Heart right ventricle (tissue), 16 donors: ENCODE measurements at regions not wholly inside any gene's neighbourhood (a gene's known extent, or its start where the extent isn't known, plus 50 kb on each side); places are given as distances from the start of the nearest gene placed in this dataset.
"Not testable (repeated sequence)": the region's sequence is repeated elsewhere in the genome, so short reads cannot be mapped to it uniquely, and the experiment has no call there.

ENCODE experiments used
- ATAC-seq, 8 donors: fragments of 200-7000 bp; cut with Tn5 transposase; one replicate each; pipeline ENCODE4 v1.9.1; 2020; ENCODE audit warnings: mild to moderate bottlenecking in 8 of 8, moderate library complexity in 8 of 8, moderate number of reproducible peaks in 1 of 8
- DNase-seq, 2 donors: peaks; one replicate each; pipeline ENCODE4 v3.0.0-alpha.2; 2020
- H3K27ac ChIP-seq, 10 donors: fragments of 200-600 bp; sonication (generic) in 2 of 10; one replicate each; pipeline versions ENCODE4 v1.5.0 to v1.8.0; 2020 to 2022; ENCODE audit warnings: mild to moderate bottlenecking in 3 of 10
- H3K27me3 ChIP-seq, 7 donors: fragments of 200-600 bp; one replicate each; pipeline ENCODE4 v1.8.0; 2021 to 2022; ENCODE audit warnings: mild to moderate bottlenecking in 2 of 7
- H3K36me3 ChIP-seq, 9 donors: fragments of 200-600 bp; sonication (generic) in 1 of 9; one replicate each; pipeline versions ENCODE4 v1.5.0 to v1.8.0; 2020 to 2022; ENCODE audit warnings: mild to moderate bottlenecking in 2 of 9
- H3K4me1 ChIP-seq, 9 donors: fragments of 200-600 bp; sonication (generic) in 1 of 9; one replicate each; pipeline versions ENCODE4 v1.5.0 to v1.8.0; 2020 to 2022; ENCODE audit warnings: mild to moderate bottlenecking in 4 of 9
- H3K4me3 ChIP-seq, 10 donors: fragments of 200-600 bp; sonication (generic) in 2 of 10; one replicate each; pipeline versions ENCODE4 v1.5.0 to v1.8.0; 2020 to 2022; ENCODE audit warnings: mild to moderate bottlenecking in 7 of 10, moderate library complexity in 2 of 10
- H3K9me3 ChIP-seq, 11 donors: fragments of 200-600 bp in 10 of 11; sonication (generic) in 2 of 11; one replicate each; pipeline versions ENCODE4 v1.5.0 to v1.8.0; 2013 to 2022; ENCODE audit warnings: mild to moderate bottlenecking in 2 of 11, control low read depth in 1 of 11, moderate library complexity in 1 of 11
- WGBS, 2 donors: extraction: QIAGEN DNeasy Blood & Tissue Kit; methylation state at CpG; one replicate each; pipeline ENCODE4 v1.1.7; 2013; ENCODE audit warnings: inconsistent platforms in 1 of 2; 5-methylcytosine and 5-hydroxymethylcytosine counted together
- intact Hi-C, 10 donors: fragments of 100-400 bp; cut with DNase I; formaldehyde crosslinking; loops; one replicate each; pipeline versions ENCODE4 v1.11.1 to v1.14.2; 2022
- TF ChIP-seq, protein P1 (sequence below), 9 donors: fragments of 200-600 bp; sonication (generic) in 2 of 9; IDR thresholded peaks; one replicate each; pipeline versions ENCODE4 v1.5.0 to v1.8.0; 2021 to 2022; ENCODE audit warnings: antibody characterized with exemption in 9 of 9, mild to moderate bottlenecking in 5 of 9, moderate library complexity in 1 of 9
- donor health status: Arrhythmogenic right ventricular cardiomyopathy.
- donor health status: ischemic (EF 13 %, LVEDD 7.1; RV severe dilation, severe dysfunction).
- donor health status: healthy with polysubstance abuse.
- donor health status: DM: no; HTN: yes; CAD: no.
- donor health status: DM: no; HTN: no; CAD: no.
- donor health status: ischemic (EF 25% LVEDD 6.9; RV normal size, moderate dysfunction).
- donor health status: ischemic (EF 25% LVEDD 5.7; RV mildly dilated, moderate dysfunction).
- donor health status: healthy.
- donor health status: DM: yes; HTN: yes; CAD: no.
- donor health status: Ischemic cardiomyopathy.
- donor health status: ischemic (EF 35%, LVEDD 5.7; RV mildly dilated, moderate dysfunction).
- donor health status: nonischemic (EF 11% LVEDD 7.7; RV severe dilation, severe dysfunction).
- donor health status: DM: yes; HTN: yes; CAD: no.
- donor health status: PGD.
- donor health status: ischemic (EF 29% LVEDD 5.4; RV normal size, mild dysfunction).
- donor health status: nonischemic (EF 23%, LVEDD 6.1; RV moderate dilation, normal function).

GRCh38 chr5:121087560-121087959, 623.5 kb downstream of the PRR16 start:
- DNase-seq (no peak), ATAC-seq (no peak)
- Histone ChIP-seq H3K36me3 (no peaks in the 10 kb centered on the region), H3K4me1 (no peaks in the 10 kb centered on the region), H3K27ac (no peak overlapping the region), H3K9me3 (no peaks in the 10 kb centered on the region), H3K4me3 (no peak overlapping the region), H3K27me3 (no peaks in the 10 kb centered on the region)
- TF ChIP-seq, protein P1, sequence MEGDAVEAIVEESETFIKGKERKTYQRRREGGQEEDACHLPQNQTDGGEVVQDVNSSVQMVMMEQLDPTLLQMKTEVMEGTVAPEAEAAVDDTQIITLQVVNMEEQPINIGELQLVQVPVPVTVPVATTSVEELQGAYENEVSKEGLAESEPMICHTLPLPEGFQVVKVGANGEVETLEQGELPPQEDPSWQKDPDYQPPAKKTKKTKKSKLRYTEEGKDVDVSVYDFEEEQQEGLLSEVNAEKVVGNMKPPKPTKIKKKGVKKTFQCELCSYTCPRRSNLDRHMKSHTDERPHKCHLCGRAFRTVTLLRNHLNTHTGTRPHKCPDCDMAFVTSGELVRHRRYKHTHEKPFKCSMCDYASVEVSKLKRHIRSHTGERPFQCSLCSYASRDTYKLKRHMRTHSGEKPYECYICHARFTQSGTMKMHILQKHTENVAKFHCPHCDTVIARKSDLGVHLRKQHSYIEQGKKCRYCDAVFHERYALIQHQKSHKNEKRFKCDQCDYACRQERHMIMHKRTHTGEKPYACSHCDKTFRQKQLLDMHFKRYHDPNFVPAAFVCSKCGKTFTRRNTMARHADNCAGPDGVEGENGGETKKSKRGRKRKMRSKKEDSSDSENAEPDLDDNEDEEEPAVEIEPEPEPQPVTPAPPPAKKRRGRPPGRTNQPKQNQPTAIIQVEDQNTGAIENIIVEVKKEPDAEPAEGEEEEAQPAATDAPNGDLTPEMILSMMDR (IDR thresholded peaks at IDR 0.05): no peak
- 79% methylated on average over 3 of the region's 3 CpGs for WGBS, 2 donors
- intact Hi-C loops: no loop called here

DNA sequence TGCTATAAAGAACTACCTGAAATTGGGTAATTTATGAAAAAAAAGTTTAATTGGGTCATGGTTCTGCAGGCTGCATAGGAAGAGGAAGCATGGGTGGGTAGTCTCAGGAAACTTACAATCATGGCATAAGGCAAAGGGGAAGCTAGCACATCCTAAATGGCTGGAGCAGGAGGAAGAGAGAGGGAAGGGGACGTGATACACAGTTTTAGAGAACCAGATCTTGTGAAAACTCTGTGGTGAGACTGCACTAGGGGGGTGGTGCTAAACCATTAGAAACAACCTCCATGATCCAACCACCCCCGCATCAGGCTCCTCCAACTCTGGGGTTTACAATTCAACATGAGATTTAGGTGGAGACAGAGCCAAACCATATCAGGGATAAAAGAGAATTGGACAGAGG, 624.2 kb downstream of the PRR16 start:
- 75 to 84% methylated on average over 2 of the region's 2 CpGs for WGBS, 2 donors
- ATAC-seq: no peak
- TF ChIP-seq, protein P1 (IDR thresholded peaks at IDR 0.05): no peak
- H3K4me1 ChIP-seq: no peaks in the 10 kb centered on the region
- no peak overlapping the region for H3K27ac ChIP-seq
- intact Hi-C loops: no loop called here
- no peak overlapping the region for H3K4me3 ChIP-seq
- DNase-seq: no peak
- no peaks in the 10 kb centered on the region for H3K9me3 ChIP-seq
- no peaks in the 10 kb centered on the region for H3K36me3 ChIP-seq
- H3K27me3 ChIP-seq: no peaks in the 10 kb centered on the region

DNA sequence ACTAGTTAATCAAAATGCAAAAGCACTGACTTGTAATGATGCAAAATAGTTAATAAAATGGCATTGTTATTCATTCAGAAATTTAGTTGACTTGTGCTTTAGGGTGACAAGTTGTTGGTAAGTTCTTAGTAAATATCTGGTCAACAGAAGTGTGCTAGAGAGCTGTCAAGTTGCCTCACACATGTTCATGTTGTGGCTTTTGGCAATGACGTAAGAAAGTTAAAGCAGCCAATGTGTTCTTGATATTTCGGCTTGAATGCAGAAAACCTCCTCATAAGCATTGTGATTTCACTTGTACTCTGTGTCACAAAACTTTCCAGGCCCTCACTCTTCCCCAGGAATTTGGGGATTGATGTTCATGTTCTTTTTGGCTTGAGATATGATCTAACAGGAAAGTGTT, 626.7 kb downstream of the PRR16 start:
- Histone ChIP-seq H3K36me3 (no peaks in the 10 kb centered on the region), H3K9me3 (no peaks in the 10 kb centered on the region), H3K27me3 (no peaks in the 10 kb centered on the region), H3K4me3 (no peak overlapping the region), H3K27ac (no peak overlapping the region), H3K4me1 (no peaks in the 10 kb centered on the region)
- TF ChIP-seq, protein P1 (IDR thresholded peaks at IDR 0.05): no peak
- DNase-seq (no peak), ATAC-seq (no peak)
- intact Hi-C loops: no loop called here
- 67 to 82% methylated on average over 2 of the region's 2 CpGs for WGBS, 2 donors

DNA sequence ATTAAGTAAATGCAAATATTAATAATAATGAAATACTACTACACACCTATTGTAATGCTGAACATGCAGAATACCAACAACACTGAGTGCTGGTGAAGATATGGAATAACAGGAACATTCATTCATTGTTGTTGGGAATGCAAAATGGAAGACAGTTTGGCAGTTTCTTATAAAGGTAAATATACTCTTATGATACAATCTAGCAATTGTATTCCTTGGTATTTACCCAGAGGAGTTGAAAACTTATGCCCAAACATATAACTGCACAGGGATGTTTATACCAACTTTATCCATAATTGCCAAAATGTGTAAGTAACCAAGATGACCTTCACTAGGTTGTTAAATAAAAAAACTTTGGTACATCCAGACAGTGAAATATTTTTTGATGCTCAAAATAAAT, 636.8 kb downstream of the PRR16 start:
- Histone ChIP-seq H3K27me3 (no peaks in the 10 kb centered on the region), H3K4me3 (no peak overlapping the region), H3K27ac (no peak overlapping the region), H3K36me3 (no peaks in the 10 kb centered on the region), H3K4me1 (no peaks in the 10 kb centered on the region), H3K9me3 (no peaks in the 10 kb centered on the region)
- intact Hi-C loops: no loop called here
- no peak for ATAC-seq
- no peak for DNase-seq
- TF ChIP-seq, protein P1 (IDR thresholded peaks at IDR 0.05): no peak

- H3K27ac ChIP-seq: no peak overlapping the region
- no peak overlapping the region for H3K4me3 ChIP-seq
- no peak for ATAC-seq
- no peaks in the 10 kb centered on the region for H3K4me1 ChIP-seq
- intact Hi-C loops: no loop called here
- peaks cover 0 to 6% (median 0%) of the 10 kb centered on the region in 11 donors for H3K9me3 ChIP-seq
- WGBS, 2 donors: 87 to 96% methylated on average over 2 of the region's 2 CpGs
- TF ChIP-seq, protein P1 (IDR thresholded peaks at IDR 0.05): no peak
- H3K36me3 ChIP-seq: no peaks in the 10 kb centered on the region
- no peaks in the 10 kb centered on the region for H3K27me3 ChIP-seq
- no peak for DNase-seq
These were observed 641.8 kb downstream of the PRR16 start for GRCh38 chr5:121105921-121106320.

DNA sequence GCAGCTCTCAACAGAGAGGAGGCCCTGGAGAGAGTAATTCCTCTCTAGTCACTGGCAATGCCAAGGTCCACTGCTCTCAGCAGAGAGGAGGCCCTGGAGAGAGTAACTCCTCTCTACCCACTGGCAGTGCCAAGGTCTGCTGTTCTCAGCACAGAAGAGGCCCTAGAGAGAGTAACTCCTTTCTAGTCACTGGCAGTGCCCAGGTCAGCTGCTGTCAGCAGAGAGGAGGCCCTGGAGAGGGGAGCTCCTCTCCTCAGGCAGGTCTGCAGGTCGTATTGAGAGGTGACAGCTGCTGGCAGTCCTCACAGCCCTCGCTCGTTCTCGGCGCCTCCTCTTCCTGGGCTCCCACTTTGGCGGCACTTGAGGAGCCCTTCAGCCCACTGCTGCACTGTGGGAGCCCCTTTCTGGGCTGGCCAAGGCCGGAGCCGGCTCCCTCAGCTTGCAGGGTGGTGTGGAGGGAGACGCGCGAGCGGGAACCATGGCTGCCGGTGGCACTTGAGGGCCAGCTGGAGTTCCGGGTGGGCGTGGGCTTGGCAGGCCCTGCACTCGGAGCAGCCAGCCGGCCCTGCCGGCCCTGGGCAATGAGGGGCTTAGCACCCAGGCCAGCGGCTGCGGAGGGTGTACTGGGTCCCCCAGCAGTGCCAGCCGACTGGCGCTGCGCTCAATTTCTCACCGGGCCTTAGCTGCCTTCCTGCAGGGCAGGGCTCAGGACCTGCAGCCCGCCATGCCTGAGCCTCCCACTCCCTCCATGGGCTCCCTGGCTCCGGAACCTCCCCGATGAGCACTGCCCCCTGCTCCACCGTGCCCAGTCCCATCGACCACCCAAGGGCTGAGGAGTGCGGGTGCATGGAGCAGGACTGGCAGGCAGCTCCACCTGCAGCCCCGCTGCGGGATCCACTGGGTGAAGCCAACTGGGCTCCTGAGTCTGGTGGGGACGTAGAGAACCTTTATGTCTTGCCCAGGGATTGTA, 642.9 kb downstream of the PRR16 start:
- H3K4me1 ChIP-seq, H3K9me3 ChIP-seq, intact Hi-C loops, ATAC-seq, H3K4me3 ChIP-seq, H3K36me3 ChIP-seq, H3K27me3 ChIP-seq, DNase-seq, H3K27ac ChIP-seq: not testable (repeated sequence)
- 88 to 94% methylated on average over 28 to 33 of the region's 33 CpGs for WGBS, 2 donors
